IPS-15b (cell line): ENCODE measurements at regions not wholly inside any gene's neighbourhood (a gene's known extent, or its start where the extent isn't known, plus 50 kb on each side); places are given as distances from the start of the nearest gene placed in this dataset.
A peak's percentile ranks its signal among the peaks of the same experiment; 100 is the strongest.

Experiments
- H3K27me3 ChIP-seq: one replicate; pipeline ENCODE4 v1.6.1; 2013; ENCODE audit warnings: low read length; ENCODE audit not compliant: control insufficient read depth, insufficient read depth
- H3K36me3 ChIP-seq: one replicate; pipeline ENCODE4 v1.6.1; 2013; ENCODE audit warnings: low read length; ENCODE audit not compliant: control insufficient read depth, insufficient read depth
- H3K4me1 ChIP-seq: one replicate; pipeline ENCODE4 v1.6.1; 2013; ENCODE audit warnings: mild to moderate bottlenecking, low read length; ENCODE audit not compliant: control insufficient read depth, insufficient read depth
- H3K4me3 ChIP-seq: one replicate; pipeline ENCODE4 v1.5.1; 2013; ENCODE audit warnings: low read depth, low read length
- H3K9ac ChIP-seq: one replicate; pipeline ENCODE4 v1.6.1; 2013; ENCODE audit warnings: low read depth, mild to moderate bottlenecking, low read length
- H3K9me3 ChIP-seq: one replicate; pipeline ENCODE4 v1.6.1; 2013; ENCODE audit warnings: mild to moderate bottlenecking, low read length; ENCODE audit not compliant: control insufficient read depth, insufficient read depth

- H3K36me3 ChIP-seq: no peaks in the 10 kb centered on the region
These were observed 292.6 kb downstream of the CETN3 start for GRCh38 chr5:90117005-90117404.

GRCh38 chr5:90113108-90113507 is 296.4 kb downstream of the CETN3 start:
- Histone ChIP-seq H3K27me3 (no peaks in the 10 kb centered on the region), H3K4me3 (no peak overlapping the region), H3K4me1 (no peaks in the 10 kb centered on the region), H3K9ac (no peak overlapping the region), H3K36me3 (no peaks in the 10 kb centered on the region), H3K9me3 (no peaks in the 10 kb centered on the region)

More at GRCh38 chr5:90117005-90117404, 292.6 kb downstream of the CETN3 start:
- Histone ChIP-seq H3K27me3 (no peaks in the 10 kb centered on the region), H3K4me3 (no peak overlapping the region), H3K9ac (no peak overlapping the region), H3K4me1 (no peaks in the 10 kb centered on the region), H3K9me3 (no peaks in the 10 kb centered on the region)

DNA sequence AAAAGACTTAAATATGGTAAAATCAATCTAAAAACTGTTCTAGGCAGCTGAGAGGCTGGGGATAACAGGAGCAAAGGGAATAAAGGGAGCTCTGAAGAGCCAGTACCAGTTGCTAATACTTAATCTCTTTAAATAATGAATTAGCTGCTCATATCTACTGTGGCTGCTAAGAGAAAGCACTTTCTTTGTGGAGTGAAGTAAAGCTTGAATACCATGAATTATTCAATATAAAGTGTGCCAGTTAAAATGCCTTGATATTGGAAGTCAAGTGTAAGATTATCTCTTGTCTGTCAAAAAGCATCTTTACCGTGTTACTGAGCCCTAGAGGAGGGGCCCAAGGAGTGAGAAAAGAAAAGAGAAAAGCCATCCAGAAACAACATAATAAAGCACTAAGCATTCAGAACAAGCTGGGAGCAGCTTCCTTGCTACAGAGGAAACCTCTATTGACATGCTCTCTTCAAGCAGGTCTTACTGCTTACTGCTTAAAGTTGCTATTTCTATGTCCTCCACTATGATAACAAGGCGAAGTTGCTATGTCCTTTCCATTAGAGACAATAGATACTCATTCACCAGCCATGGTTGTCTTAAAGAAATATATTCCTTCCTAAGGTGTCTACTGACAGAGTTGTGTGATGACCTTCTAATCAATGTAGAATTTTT is 297.4 kb downstream of the CETN3 start:
- Histone ChIP-seq H3K27me3 (no peaks in the 10 kb centered on the region), H3K4me1 (no peaks in the 10 kb centered on the region), H3K9ac (no peak overlapping the region), H3K9me3 (no peaks in the 10 kb centered on the region), H3K36me3 (no peaks in the 10 kb centered on the region), H3K4me3 (no peak overlapping the region)

DNA sequence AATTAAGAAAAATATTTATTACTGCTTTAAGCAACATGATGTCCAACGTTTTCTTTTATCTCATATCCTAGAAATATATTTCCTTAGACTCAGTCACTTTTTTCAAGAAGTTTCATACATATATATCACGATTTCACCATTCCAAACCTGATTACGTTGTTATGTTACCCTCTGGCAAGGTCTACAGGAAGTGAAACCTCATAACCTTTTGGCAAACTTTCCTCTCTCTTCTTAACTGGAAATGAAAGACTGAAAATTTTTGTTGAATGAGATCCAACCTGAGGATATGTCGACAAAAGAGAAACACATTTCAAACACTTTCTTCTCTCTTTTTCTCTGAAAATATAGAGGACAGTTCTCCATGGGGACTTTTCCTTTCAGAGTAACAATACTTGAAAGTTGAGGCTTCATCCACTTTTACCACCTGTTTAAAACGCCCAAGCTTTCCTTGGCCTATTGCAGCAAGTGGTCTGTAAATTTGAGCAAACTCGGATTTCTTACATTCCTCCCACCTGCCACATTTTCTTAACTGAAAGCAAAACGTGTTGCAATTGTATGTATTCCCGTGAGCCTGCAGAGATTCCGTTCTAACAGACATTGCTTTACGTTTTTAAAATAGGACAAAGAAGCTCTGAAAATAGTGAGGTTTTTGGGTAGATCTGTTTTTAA is 298.1 kb downstream of the CETN3 start:
- H3K27me3 ChIP-seq: no peaks in the 10 kb centered on the region
- no peaks in the 10 kb centered on the region for H3K9me3 ChIP-seq
- no peak overlapping the region for H3K9ac ChIP-seq
- no peaks in the 10 kb centered on the region for H3K4me1 ChIP-seq
- H3K4me3 ChIP-seq: no peak overlapping the region
- H3K36me3 ChIP-seq: no peaks in the 10 kb centered on the region

DNA sequence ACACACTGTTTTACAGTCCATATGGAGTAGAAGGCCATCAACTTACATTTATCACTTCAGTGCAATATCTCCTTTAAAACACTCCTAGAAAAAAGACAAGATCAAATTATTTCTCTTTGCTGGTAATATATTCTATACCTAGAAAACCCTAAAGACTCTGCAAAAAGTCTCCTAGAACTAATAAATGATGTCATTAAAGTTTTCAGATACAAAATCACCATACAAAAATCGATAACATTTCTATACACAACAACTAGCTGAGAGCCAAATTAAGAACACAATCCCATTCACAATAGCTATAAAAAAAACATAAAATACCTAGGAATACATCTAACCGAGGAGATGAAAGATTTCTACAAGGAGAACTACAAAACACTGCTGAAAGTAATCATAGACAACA is 300.3 kb downstream of the CETN3 start:
- H3K27me3 ChIP-seq: no peaks in the 10 kb centered on the region
- H3K9me3 ChIP-seq: no peaks in the 10 kb centered on the region
- no peak overlapping the region for H3K9ac ChIP-seq
- H3K4me3 ChIP-seq: no peak overlapping the region
- H3K4me1 ChIP-seq: no peaks in the 10 kb centered on the region
- H3K36me3 ChIP-seq: no peaks in the 10 kb centered on the region

DNA sequence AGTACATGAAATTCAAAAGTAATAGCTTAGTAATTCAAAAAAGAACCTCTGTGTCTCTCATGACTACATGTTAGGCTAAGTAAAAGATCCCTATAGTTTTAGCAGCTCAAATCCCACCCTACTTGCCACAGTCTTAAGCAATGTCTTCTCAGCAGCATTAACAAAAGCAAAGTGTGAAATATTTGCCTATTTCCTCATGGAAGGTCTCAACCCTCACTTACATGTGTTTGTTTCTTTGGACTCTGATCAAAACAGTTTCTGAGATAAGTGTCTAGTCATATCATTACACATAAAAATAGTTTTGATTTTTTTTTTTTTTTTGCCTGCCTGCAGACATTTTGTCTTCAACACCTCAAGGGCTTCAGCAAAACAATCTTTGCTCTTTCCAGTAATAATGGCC is 310.5 kb downstream of the CETN3 start:
- no peaks in the 10 kb centered on the region for H3K36me3 ChIP-seq
- no peaks in the 10 kb centered on the region for H3K4me1 ChIP-seq
- no peak overlapping the region for H3K4me3 ChIP-seq
- no peaks in the 10 kb centered on the region for H3K9me3 ChIP-seq
- peak overlapping the region; percentile 8 for H3K9ac ChIP-seq
- H3K27me3 ChIP-seq: no peaks in the 10 kb centered on the region

GRCh38 chr5:90097082-90097477 is 312.5 kb downstream of the CETN3 start:
- no peaks in the 10 kb centered on the region for H3K9me3 ChIP-seq
- no peak overlapping the region for H3K4me3 ChIP-seq
- no peaks in the 10 kb centered on the region for H3K27me3 ChIP-seq
- H3K36me3 ChIP-seq: no peaks in the 10 kb centered on the region
- no peaks in the 10 kb centered on the region for H3K4me1 ChIP-seq
- no peak overlapping the region for H3K9ac ChIP-seq

GRCh38 chr5:90096415-90097081 is 313.0 kb downstream of the CETN3 start:
- Histone ChIP-seq H3K4me3 (no peak overlapping the region), H3K4me1 (no peaks in the 10 kb centered on the region), H3K9ac (no peak overlapping the region)

GRCh38 chr5:90095292-90096060 is 314.1 kb downstream of the CETN3 start:
- Histone ChIP-seq H3K4me3 (no peak overlapping the region), H3K9me3 (no peaks in the 10 kb centered on the region), H3K9ac (no peak overlapping the region), H3K27me3 (no peaks in the 10 kb centered on the region), H3K36me3 (no peaks in the 10 kb centered on the region), H3K4me1 (no peaks in the 10 kb centered on the region)

More at GRCh38 chr5:90096415-90097081, 313.0 kb downstream of the CETN3 start:
- Histone ChIP-seq H3K27me3 (no peaks in the 10 kb centered on the region), H3K9me3 (no peaks in the 10 kb centered on the region), H3K36me3 (no peaks in the 10 kb centered on the region)

DNA sequence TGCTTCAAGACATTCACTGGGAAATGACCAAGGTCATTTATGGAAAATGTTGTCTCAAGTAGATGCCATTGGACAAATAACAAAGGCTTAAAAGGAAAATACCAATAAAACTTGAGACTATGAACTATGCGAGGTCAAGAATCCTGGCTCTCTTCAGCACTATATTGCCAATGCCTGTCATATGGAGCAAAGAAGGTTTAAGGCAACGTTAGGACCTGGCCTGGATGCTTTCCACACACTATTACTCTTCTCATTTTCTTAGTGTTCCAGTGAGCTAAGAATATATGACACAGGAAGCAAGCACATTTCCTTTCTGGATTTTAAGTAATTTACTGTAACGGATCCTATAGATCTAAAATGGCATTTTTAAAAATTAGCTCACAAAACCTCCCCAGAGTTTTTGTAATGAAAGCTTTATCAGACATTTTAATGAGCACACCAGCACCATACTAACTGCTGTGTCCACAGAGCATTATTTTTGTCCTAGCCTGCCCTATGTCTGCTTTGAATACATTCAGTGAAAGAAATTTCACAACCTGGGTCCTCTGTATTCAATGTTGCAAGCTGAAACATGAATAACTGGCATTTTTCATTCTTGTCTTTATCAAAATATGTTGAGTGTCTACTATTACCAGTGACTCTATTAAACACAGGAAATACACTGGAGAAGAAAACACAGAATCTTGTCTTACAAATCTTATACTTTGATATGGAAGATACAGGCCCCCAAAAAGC is 315.6 kb downstream of the CETN3 start:
- H3K9me3 ChIP-seq: no peaks in the 10 kb centered on the region
- H3K27me3 ChIP-seq: no peaks in the 10 kb centered on the region
- no peaks in the 10 kb centered on the region for H3K36me3 ChIP-seq
- H3K9ac ChIP-seq: no peak overlapping the region
- no peak overlapping the region for H3K4me3 ChIP-seq
- no peaks in the 10 kb centered on the region for H3K4me1 ChIP-seq

DNA sequence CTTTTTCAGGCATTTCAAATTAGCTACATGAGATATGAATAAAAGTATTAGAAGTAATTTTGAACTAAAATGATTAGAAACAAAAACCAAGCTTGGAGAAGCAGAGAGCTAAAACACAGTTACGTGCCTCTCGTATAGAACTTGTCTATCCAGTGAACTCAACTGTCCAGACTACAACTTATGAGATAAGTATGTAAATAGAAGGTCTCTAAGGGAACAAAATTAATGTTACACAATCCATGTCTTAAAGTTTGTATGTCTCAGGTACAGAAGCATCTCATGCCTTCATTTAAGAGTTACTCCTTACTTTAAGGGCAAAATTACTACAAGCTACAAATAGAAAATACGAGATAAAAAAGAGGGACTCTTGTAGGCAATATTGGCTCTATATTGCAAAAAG is 316.8 kb downstream of the CETN3 start:
- H3K36me3 ChIP-seq: no peaks in the 10 kb centered on the region
- no peaks in the 10 kb centered on the region for H3K9me3 ChIP-seq
- H3K9ac ChIP-seq: no peak overlapping the region
- H3K4me3 ChIP-seq: no peak overlapping the region
- H3K27me3 ChIP-seq: no peaks in the 10 kb centered on the region
- H3K4me1 ChIP-seq: no peaks in the 10 kb centered on the region
